Neural cell (in vitro differentiated cells): ENCODE measurements at regions not wholly inside any gene's neighbourhood (a gene's known extent, or its start where the extent isn't known, plus 50 kb on each side); places are given as distances from the start of the nearest gene placed in this dataset.

Source experiments
- H2AFZ ChIP-seq: fragments of 200-600, 300-800 bp; sonication (generic), shearing (Covaris generic); 2 replicates; pipeline ENCODE4 v1.6.0; 2014; ENCODE audit warnings: low read depth, mild to moderate bottlenecking, antibody characterized with exemption, low read length, moderate library complexity
- H3F3A ChIP-seq: fragments of 200-600 bp; shearing (Covaris generic); 2 replicates; pipeline ENCODE4 v1.6.1; 2016; ENCODE audit warnings: mild to moderate bottlenecking, moderate library complexity, mixed read lengths, antibody characterized with exemption, low read length; ENCODE audit not compliant: insufficient read depth, poor library complexity, severe bottlenecking
- H3K27ac ChIP-seq: fragments of 200-600, 300-800 bp; sonication (generic), shearing (Covaris generic); 2 replicates; pipeline ENCODE4 v1.5.1; 2014; ENCODE audit warnings: mild to moderate bottlenecking, low read length, moderate library complexity
- H3K27me3 ChIP-seq: fragments of 300-800, 200-600 bp; sonication (generic), shearing (Covaris generic); 2 replicates; pipeline ENCODE4 v1.6.0; 2014; ENCODE audit warnings: mild to moderate bottlenecking, low read depth, low read length, moderate library complexity; ENCODE audit not compliant: insufficient read depth
- H3K36me3 ChIP-seq: fragments of 300-800, 200-600 bp; sonication (generic), shearing (Covaris generic); 2 replicates; pipeline ENCODE4 v1.5.1; 2014; ENCODE audit warnings: mild to moderate bottlenecking, antibody characterized with exemption, low read length, moderate library complexity; ENCODE audit not compliant: insufficient read depth
- H3K4me2 ChIP-seq: fragments of 300-800, 200-600 bp; sonication (generic), shearing (Covaris generic); 2 replicates; pipeline ENCODE4 v1.6.0; 2014; ENCODE audit warnings: mild to moderate bottlenecking, low read length
- H3K4me3 ChIP-seq: fragments of 300-800, 200-600 bp; sonication (generic), shearing (Covaris generic); 2 replicates; pipeline ENCODE4 v1.5.1; 2014; ENCODE audit warnings: mild to moderate bottlenecking, low read length, moderate library complexity
- H3K79me2 ChIP-seq: fragments of 200-600 bp; shearing (Covaris generic); replicated peaks from 2 replicates; pipeline ENCODE4 v1.6.0; 2014; ENCODE audit warnings: mild to moderate bottlenecking, low read length, moderate library complexity; ENCODE audit not compliant: insufficient read depth
- H3K9ac ChIP-seq: fragments of 300-800, 200-600 bp; sonication (generic), shearing (Covaris generic); 2 replicates; pipeline ENCODE4 v1.6.1; 2016; ENCODE audit warnings: mild to moderate bottlenecking, low read length, mixed read lengths
- H3K9me2 ChIP-seq: fragments of 200-600 bp; shearing (Covaris generic); 2 replicates; pipeline ENCODE4 v1.6.1; 2016; ENCODE audit warnings: mild to moderate bottlenecking, low read length, mixed read lengths; ENCODE audit not compliant: insufficient read depth
- H3K9me3 ChIP-seq: fragments of 200-600, 300-800 bp; sonication (generic), shearing (Covaris generic); 2 replicates; pipeline ENCODE4 v1.6.1; 2016; ENCODE audit warnings: mild to moderate bottlenecking, mixed run types, low read length, moderate library complexity, mixed read lengths
- H4K20me1 ChIP-seq: fragments of 200-600 bp; shearing (Covaris generic); 2 replicates; pipeline ENCODE4 v1.6.1; 2016; ENCODE audit warnings: mild to moderate bottlenecking, mixed run types; ENCODE audit not compliant: insufficient read depth
- CTCF ChIP-seq: fragments of 450-650 bp; IDR thresholded peaks from 2 replicates; pipeline ENCODE4 v1.5.1; 2014; ENCODE audit warnings: antibody characterized with exemption, mild to moderate bottlenecking, moderate library complexity; ENCODE audit not compliant: poor library complexity, severe bottlenecking
- EP300 ChIP-seq: fragments of 450-650 bp; conservative IDR thresholded peaks from 2 replicates; pipeline ENCODE4 v1.6.1; 2014; ENCODE audit warnings: antibody characterized with exemption, mild to moderate bottlenecking, moderate library complexity; ENCODE audit not compliant: poor library complexity, severe bottlenecking
- EZH2 ChIP-seq: fragments of 200-600, 300-800 bp; shearing (Covaris generic), sonication (generic); IDR thresholded peaks from 2 replicates; pipeline ENCODE4 v1.6.1; 2014; ENCODE audit warnings: antibody characterized with exemption, low read length, borderline replicate concordance, mild to moderate bottlenecking; ENCODE audit not compliant: insufficient read depth, poor library complexity, severe bottlenecking
- MXI1 ChIP-seq: fragments of 450-650 bp; conservative IDR thresholded peaks from 2 replicates; pipeline ENCODE4 v1.6.1; 2014; ENCODE audit warnings: antibody characterized with exemption, mild to moderate bottlenecking; ENCODE audit not compliant: poor library complexity, severe bottlenecking
- POLR2AphosphoS5 ChIP-seq: IDR thresholded peaks from 2 replicates; pipeline ENCODE4 v1.6.1; 2012
- RAD21 ChIP-seq: fragments of 450-650 bp; conservative IDR thresholded peaks from 2 replicates; pipeline ENCODE4 v1.6.1; 2014; ENCODE audit warnings: antibody characterized with exemption, mild to moderate bottlenecking, moderate library complexity
- REST ChIP-seq: IDR thresholded peaks from 2 replicates; pipeline ENCODE4 v1.6.1; 2012; ENCODE audit warnings: borderline replicate concordance
- SMC3 ChIP-seq: fragments of 450-650 bp; conservative IDR thresholded peaks from 2 replicates; pipeline ENCODE4 v1.6.1; 2014; ENCODE audit warnings: antibody characterized with exemption, mild to moderate bottlenecking, moderate library complexity; ENCODE audit not compliant: poor library complexity
- TAF1 ChIP-seq: IDR thresholded peaks from 2 replicates; pipeline ENCODE4 v1.6.1; 2012; ENCODE audit warnings: low read depth

DNA sequence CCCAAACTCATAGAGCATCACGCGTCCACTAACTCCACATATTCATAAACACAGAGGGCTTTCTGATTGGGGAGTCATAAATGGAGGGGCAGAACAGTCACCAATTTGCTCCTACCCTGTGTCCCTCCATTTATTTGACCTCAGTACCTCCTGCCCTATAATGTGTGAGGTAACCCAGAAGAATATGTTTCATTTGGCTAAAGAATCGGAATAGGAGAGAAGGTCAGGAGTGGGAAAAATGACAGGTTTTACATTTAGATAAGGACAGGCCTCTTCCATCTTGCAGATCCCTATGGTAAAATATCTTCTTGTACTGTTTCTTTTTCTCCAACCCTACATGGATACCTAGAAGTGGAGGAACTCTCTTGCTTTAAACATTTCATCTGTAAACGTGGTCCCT lies 578.0 kb downstream of the TUSC7 start:
- H3K9me2 ChIP-seq, result no peaks in the 10 kb centered on the region
- H3K27me3 ChIP-seq, result no peaks in the 10 kb centered on the region
- no peak overlapping the region for H3K9ac ChIP-seq
- H3K79me2 ChIP-seq, result no peaks in the 10 kb centered on the region
- TF ChIP-seq EP300 (no peak), RAD21 (no peak), REST (no peak), MXI1 (no peak), EZH2 (no peak), TAF1 (no peak), CTCF (no peak), SMC3 (no peak), POLR2AphosphoS5 (no peak)
- H4K20me1 ChIP-seq, result no peaks in the 10 kb centered on the region
- no peaks in the 10 kb centered on the region for H3K9me3 ChIP-seq
- no peak overlapping the region for H2AFZ ChIP-seq
- H3K4me3 ChIP-seq, result no peak overlapping the region
- H3K27ac ChIP-seq, result no peak overlapping the region
- H3K36me3 ChIP-seq, result no peaks in the 10 kb centered on the region
- no peak overlapping the region for H3K4me2 ChIP-seq
- no peaks in the 10 kb centered on the region for H3F3A ChIP-seq

DNA sequence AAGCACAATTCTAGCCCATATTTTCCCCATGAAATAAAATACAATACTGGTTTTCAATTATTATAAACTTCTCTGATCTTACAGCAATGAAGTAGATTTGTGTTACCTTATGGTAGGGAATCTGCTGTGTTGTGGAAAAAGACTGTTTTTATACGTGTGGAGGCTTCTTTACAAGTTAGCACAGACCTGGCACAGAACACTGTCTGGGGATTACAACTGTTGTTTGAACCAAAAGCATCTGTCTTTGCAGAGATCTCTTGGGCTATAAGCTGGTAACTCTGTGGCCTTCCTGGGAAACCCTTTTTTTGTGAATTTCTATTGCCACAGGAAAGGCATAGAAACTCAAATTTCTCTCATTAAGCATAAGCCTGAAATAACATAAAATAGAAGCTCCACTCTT lies 581.9 kb downstream of the TUSC7 start:
- no peak for TF ChIP-seq TAF1
- TF ChIP-seq RAD21, result no peak
- TF ChIP-seq SMC3, result no peak
- TF ChIP-seq EZH2, result no peak
- no peak for TF ChIP-seq EP300
- TF ChIP-seq POLR2AphosphoS5, result no peak
- no peak for TF ChIP-seq REST
- no peak for TF ChIP-seq CTCF
- TF ChIP-seq MXI1, result no peak
- no peaks in the 10 kb centered on the region for H3K9me3 ChIP-seq
- H3K27ac ChIP-seq, result no peak overlapping the region
- H3K4me2 ChIP-seq, result no peak overlapping the region
- no peaks in the 10 kb centered on the region for H3K27me3 ChIP-seq
- H3K4me3 ChIP-seq, result no peak overlapping the region
- H3K9ac ChIP-seq, result no peak overlapping the region
- no peaks in the 10 kb centered on the region for H3K79me2 ChIP-seq
- no peaks in the 10 kb centered on the region for H3K9me2 ChIP-seq
- H4K20me1 ChIP-seq, result no peaks in the 10 kb centered on the region
- H3K36me3 ChIP-seq, result no peaks in the 10 kb centered on the region
- no peak overlapping the region for H2AFZ ChIP-seq
- H3F3A ChIP-seq, result no peaks in the 10 kb centered on the region
